ENCODE measurements at regions not wholly inside any gene's neighbourhood (a gene's known extent, or its start where the extent isn't known, plus 50 kb on each side); places are given as distances from the start of the nearest gene placed in this dataset.

DNA sequence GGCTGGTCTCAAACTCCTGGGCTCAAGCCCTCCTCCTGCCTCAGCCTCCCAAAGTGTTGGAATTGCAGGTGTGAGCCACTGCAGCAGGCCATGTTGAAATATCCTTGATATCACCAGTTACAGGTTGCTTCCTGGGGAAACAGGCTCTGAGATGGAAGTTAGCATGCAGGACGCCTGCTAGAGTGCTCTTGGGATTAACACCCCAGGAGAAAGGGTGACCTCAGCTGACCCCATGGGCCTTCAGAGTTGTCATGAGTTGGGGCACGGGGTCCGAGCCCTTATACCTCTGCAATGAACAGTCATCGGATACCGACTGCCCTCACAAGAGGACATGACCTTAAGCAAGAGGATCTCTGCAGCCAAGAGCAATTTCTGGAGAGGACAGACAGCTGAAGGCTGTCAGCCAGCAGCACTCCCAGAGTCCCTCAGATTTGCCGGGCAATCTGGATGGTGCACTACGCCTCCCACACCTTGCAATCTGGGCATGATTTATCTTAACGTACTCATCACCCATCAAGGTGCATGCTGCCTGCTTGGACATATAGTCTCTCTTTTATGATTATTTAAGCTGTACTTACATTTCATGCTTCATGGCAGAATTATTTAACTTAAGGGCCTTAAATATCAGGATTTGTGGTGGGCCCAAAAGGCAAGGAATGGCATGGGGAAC lies 134.6 kb downstream of the ADSS2 start:
- TF ChIP-seq, protein P1, sequence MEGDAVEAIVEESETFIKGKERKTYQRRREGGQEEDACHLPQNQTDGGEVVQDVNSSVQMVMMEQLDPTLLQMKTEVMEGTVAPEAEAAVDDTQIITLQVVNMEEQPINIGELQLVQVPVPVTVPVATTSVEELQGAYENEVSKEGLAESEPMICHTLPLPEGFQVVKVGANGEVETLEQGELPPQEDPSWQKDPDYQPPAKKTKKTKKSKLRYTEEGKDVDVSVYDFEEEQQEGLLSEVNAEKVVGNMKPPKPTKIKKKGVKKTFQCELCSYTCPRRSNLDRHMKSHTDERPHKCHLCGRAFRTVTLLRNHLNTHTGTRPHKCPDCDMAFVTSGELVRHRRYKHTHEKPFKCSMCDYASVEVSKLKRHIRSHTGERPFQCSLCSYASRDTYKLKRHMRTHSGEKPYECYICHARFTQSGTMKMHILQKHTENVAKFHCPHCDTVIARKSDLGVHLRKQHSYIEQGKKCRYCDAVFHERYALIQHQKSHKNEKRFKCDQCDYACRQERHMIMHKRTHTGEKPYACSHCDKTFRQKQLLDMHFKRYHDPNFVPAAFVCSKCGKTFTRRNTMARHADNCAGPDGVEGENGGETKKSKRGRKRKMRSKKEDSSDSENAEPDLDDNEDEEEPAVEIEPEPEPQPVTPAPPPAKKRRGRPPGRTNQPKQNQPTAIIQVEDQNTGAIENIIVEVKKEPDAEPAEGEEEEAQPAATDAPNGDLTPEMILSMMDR (IDR thresholded peaks at IDR 0.05; ENCODE audit: insufficient read depth, low read depth, low read length), result no peak
- no peak for TF ChIP-seq EZH2 (IDR thresholded peaks at IDR 0.05; ENCODE audit: insufficient read depth, low read length)
